Breast epithelium (tissue), 3 donors: ENCODE measurements at regions not wholly inside any gene's neighbourhood (a gene's known extent, or its start where the extent isn't known, plus 50 kb on each side); places are given as distances from the start of the nearest gene placed in this dataset.

ENCODE experiments used
- POLR2A ChIP-seq: fragments of 450-650 bp; IDR thresholded peaks from one replicate; pipeline ENCODE4 v1.6.1; 2016; ENCODE audit warnings: antibody characterized with exemption, mild to moderate bottlenecking, moderate library complexity
- TF ChIP-seq, protein P1 (sequence below), 3 donors: fragments of 450-650 bp; IDR thresholded peaks; one replicate each; pipeline ENCODE4 v1.5.1; 2016 to 2017; ENCODE audit warnings: antibody characterized with exemption in 3 of 3, mild to moderate bottlenecking in 3 of 3, moderate library complexity in 3 of 3

DNA sequence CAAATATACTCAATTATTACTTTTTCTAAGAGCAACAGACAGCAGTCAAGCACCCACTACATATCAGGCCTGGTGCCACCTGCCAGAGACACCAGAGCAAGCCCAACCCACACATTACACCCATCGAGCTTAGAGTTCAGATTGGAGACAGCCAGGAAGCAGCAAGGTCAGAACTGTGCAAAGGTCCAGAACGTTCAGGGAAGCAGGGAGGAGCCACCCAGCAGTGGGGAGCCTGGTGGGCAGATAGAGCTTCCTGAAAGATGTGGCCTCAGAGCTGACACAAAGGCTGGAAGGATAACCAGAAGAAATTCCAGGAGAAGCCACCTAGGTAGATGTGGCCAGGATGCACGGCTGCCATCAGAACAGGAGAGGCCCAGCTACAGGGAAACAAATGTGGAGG is 440.5 kb upstream of the ID2 start:
- TF ChIP-seq, protein P1, sequence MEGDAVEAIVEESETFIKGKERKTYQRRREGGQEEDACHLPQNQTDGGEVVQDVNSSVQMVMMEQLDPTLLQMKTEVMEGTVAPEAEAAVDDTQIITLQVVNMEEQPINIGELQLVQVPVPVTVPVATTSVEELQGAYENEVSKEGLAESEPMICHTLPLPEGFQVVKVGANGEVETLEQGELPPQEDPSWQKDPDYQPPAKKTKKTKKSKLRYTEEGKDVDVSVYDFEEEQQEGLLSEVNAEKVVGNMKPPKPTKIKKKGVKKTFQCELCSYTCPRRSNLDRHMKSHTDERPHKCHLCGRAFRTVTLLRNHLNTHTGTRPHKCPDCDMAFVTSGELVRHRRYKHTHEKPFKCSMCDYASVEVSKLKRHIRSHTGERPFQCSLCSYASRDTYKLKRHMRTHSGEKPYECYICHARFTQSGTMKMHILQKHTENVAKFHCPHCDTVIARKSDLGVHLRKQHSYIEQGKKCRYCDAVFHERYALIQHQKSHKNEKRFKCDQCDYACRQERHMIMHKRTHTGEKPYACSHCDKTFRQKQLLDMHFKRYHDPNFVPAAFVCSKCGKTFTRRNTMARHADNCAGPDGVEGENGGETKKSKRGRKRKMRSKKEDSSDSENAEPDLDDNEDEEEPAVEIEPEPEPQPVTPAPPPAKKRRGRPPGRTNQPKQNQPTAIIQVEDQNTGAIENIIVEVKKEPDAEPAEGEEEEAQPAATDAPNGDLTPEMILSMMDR (IDR thresholded peaks at IDR 0.05), result no peak
- no peak for TF ChIP-seq POLR2A
